ENCODE measurements at regions not wholly inside any gene's neighbourhood (a gene's known extent, or its start where the extent isn't known, plus 50 kb on each side); places are given as distances from the start of the nearest gene placed in this dataset.

- H3K79me2 ChIP-seq (ENCODE audit: control insufficient read depth, insufficient read depth, low read length), result no peaks in the 10 kb centered on the region
- H3K27ac ChIP-seq (ENCODE audit: insufficient read depth, low read length), result no peak overlapping the region
- no peaks in the 10 kb centered on the region for H4K20me1 ChIP-seq (ENCODE audit: control insufficient read depth, extremely low read depth, insufficient read depth, low read length)
- H3K4me1 ChIP-seq (ENCODE audit: control insufficient read depth, extremely low read depth, insufficient read depth, low read length), result no peaks in the 10 kb centered on the region
- no peak overlapping the region for H3K9ac ChIP-seq (ENCODE audit: insufficient read depth, low read length)
- H3K36me3 ChIP-seq (ENCODE audit: control insufficient read depth, insufficient read depth, low read length), result no peaks in the 10 kb centered on the region
- H3K4me3 ChIP-seq (replicated peaks in 1 of 4; ENCODE audit: control extremely low read depth in 1 of 4, insufficient read depth in 1 of 4, low read depth in 3 of 4, low read length in 4 of 4), result no peak overlapping the region
- DNase-seq (ENCODE audit: low read depth in 2 of 2), result no peak
- TF ChIP-seq CTCF (conservative IDR thresholded peaks at IDR 0.05 in 1 of 2, IDR thresholded peaks at IDR 0.05 in 1 of 2; ENCODE audit: low read depth in 1 of 2, low read length in 2 of 2) (no peak), EZH2 (IDR thresholded peaks at IDR 0.05; ENCODE audit: low read length, missing control alignments) (no peak)
- no peak overlapping the region for H3K4me2 ChIP-seq (ENCODE audit: extremely low read depth, insufficient read depth, low read length)
- H3K9me3 ChIP-seq (ENCODE audit: control insufficient read depth, insufficient read depth, low read depth, low read length), result no peaks in the 10 kb centered on the region
- no peaks in the 10 kb centered on the region for H3K27me3 ChIP-seq (ENCODE audit: control insufficient read depth, insufficient read depth, low read length)
- H2AFZ ChIP-seq (ENCODE audit: low read length), result no peak overlapping the region
Observed at GRCh38 chr9:126067031-126067734, 259.4 kb upstream of the MVB12B start.

- no peak overlapping the region for H3K9ac ChIP-seq (ENCODE audit: insufficient read depth, low read length)
- no peaks in the 10 kb centered on the region for H3K79me2 ChIP-seq (ENCODE audit: control insufficient read depth, insufficient read depth, low read length)
- no peaks in the 10 kb centered on the region for H3K36me3 ChIP-seq (ENCODE audit: control insufficient read depth, insufficient read depth, low read length)
- no peak overlapping the region for H3K4me3 ChIP-seq (replicated peaks in 1 of 4; ENCODE audit: control extremely low read depth in 1 of 4, insufficient read depth in 1 of 4, low read depth in 3 of 4, low read length in 4 of 4)
- TF ChIP-seq EZH2 (IDR thresholded peaks at IDR 0.05; ENCODE audit: low read length, missing control alignments), result no peak
- no peak for TF ChIP-seq CTCF (conservative IDR thresholded peaks at IDR 0.05 in 1 of 2, IDR thresholded peaks at IDR 0.05 in 1 of 2; ENCODE audit: low read depth in 1 of 2, low read length in 2 of 2)
- no peak for DNase-seq (ENCODE audit: low read depth in 2 of 2)
- H3K4me2 ChIP-seq (ENCODE audit: extremely low read depth, insufficient read depth, low read length), result no peak overlapping the region
- H3K27ac ChIP-seq (ENCODE audit: insufficient read depth, low read length), result no peak overlapping the region
- H4K20me1 ChIP-seq (ENCODE audit: control insufficient read depth, extremely low read depth, insufficient read depth, low read length), result no peaks in the 10 kb centered on the region
- H3K9me3 ChIP-seq (ENCODE audit: control insufficient read depth, insufficient read depth, low read depth, low read length), result no peaks in the 10 kb centered on the region
- no peaks in the 10 kb centered on the region for H3K4me1 ChIP-seq (ENCODE audit: control insufficient read depth, extremely low read depth, insufficient read depth, low read length)
- H2AFZ ChIP-seq (ENCODE audit: low read length), result no peak overlapping the region
- H3K27me3 ChIP-seq (ENCODE audit: control insufficient read depth, insufficient read depth, low read length), result no peaks in the 10 kb centered on the region
Observed at GRCh38 chr9:126068534-126069230, 257.9 kb upstream of the MVB12B start.

- Histone ChIP-seq H4K20me1 (ENCODE audit: control insufficient read depth, extremely low read depth, insufficient read depth, low read length) (no peaks in the 10 kb centered on the region), H3K4me3 (replicated peaks in 1 of 4; ENCODE audit: control extremely low read depth in 1 of 4, insufficient read depth in 1 of 4, low read depth in 3 of 4, low read length in 4 of 4) (no peak overlapping the region), H3K27me3 (ENCODE audit: control insufficient read depth, insufficient read depth, low read length) (no peaks in the 10 kb centered on the region), H3K9ac (ENCODE audit: insufficient read depth, low read length) (no peak overlapping the region), H3K4me1 (ENCODE audit: control insufficient read depth, extremely low read depth, insufficient read depth, low read length) (no peaks in the 10 kb centered on the region), H3K79me2 (ENCODE audit: control insufficient read depth, insufficient read depth, low read length) (no peaks in the 10 kb centered on the region), H3K36me3 (ENCODE audit: control insufficient read depth, insufficient read depth, low read length) (no peaks in the 10 kb centered on the region), H2AFZ (ENCODE audit: low read length) (no peak overlapping the region), H3K27ac (ENCODE audit: insufficient read depth, low read length) (no peak overlapping the region), H3K9me3 (ENCODE audit: control insufficient read depth, insufficient read depth, low read depth, low read length) (no peaks in the 10 kb centered on the region), H3K4me2 (ENCODE audit: extremely low read depth, insufficient read depth, low read length) (no peak overlapping the region)
- TF ChIP-seq EZH2 (IDR thresholded peaks at IDR 0.05; ENCODE audit: low read length, missing control alignments) (no peak), CTCF (conservative IDR thresholded peaks at IDR 0.05 in 1 of 2, IDR thresholded peaks at IDR 0.05 in 1 of 2; ENCODE audit: low read depth in 1 of 2, low read length in 2 of 2) (no peak)
- no peak for DNase-seq (ENCODE audit: low read depth in 2 of 2)
Observed at GRCh38 chr9:126069400-126069955, 257.2 kb upstream of the MVB12B start.

All from fibroblast of lung (primary cell).